ENCODE measurements at regions not wholly inside any gene's neighbourhood (a gene's known extent, or its start where the extent isn't known, plus 50 kb on each side); places are given as distances from the start of the nearest gene placed in this dataset.

GRCh38 chr7:81583090-81583489, 186.8 kb downstream of the HGF start:
- TF ChIP-seq CTCF (conservative IDR thresholded peaks at IDR 0.05; ENCODE audit: low read depth, low read length), result no peak
- no peak for TF ChIP-seq EZH2phosphoT487 (IDR thresholded peaks at IDR 0.05; ENCODE audit: borderline replicate concordance, low read length)
- no peak for TF ChIP-seq EZH2 (IDR thresholded peaks at IDR 0.05; ENCODE audit: low read length, unreplicated experiment)
